Thoracic aorta (tissue), 2 donors: ENCODE measurements at regions not wholly inside any gene's neighbourhood (a gene's known extent, or its start where the extent isn't known, plus 50 kb on each side); places are given as distances from the start of the nearest gene placed in this dataset.
A peak's percentile ranks its signal among the peaks of the same experiment; 100 is the strongest.
"Not testable (repeated sequence)": the region's sequence is repeated elsewhere in the genome, so short reads cannot be mapped to it uniquely, and the experiment has no call there.

Experiments
- ATAC-seq: fragments of 150-250 bp; one replicate; pipeline ENCODE4 v1.8.0; 2017; ENCODE audit warnings: low read depth; ENCODE audit not compliant: insufficient number of reproducible peaks, low FRiP score
- DNase-seq: peaks from one replicate; pipeline ENCODE4 v3.0.0-alpha.2; 2020; ENCODE audit warnings: low spot score
- H3K27ac ChIP-seq, 2 donors: fragments of 200-600 bp; sonication (generic); 1 replicate in 1 of 2; 2 replicates in 1 of 2; pipeline ENCODE4 v1.5.1; 2016; ENCODE audit warnings: mild to moderate bottlenecking in 2 of 2, moderate library complexity in 2 of 2
- H3K27me3 ChIP-seq: fragments of 200-600 bp; sonication (generic); replicated peaks from 2 replicates; pipeline ENCODE4 v1.6.0; 2016; ENCODE audit warnings: mild to moderate bottlenecking; ENCODE audit not compliant: insufficient read depth
- H3K36me3 ChIP-seq: fragments of 200-600 bp; sonication (generic); one replicate; pipeline ENCODE4 v1.5.1; 2016
- H3K4me1 ChIP-seq, 2 donors: fragments of 200-600 bp; sonication (generic); 1 replicate in 1 of 2; 2 replicates in 1 of 2; pipeline versions ENCODE4 v1.5.1 to v1.6.0; 2016; ENCODE audit warnings: low read depth in 2 of 2, mild to moderate bottlenecking in 1 of 2; ENCODE audit not compliant: control insufficient read depth in 1 of 2
- H3K4me3 ChIP-seq: fragments of 200-600 bp; sonication (generic); 2 replicates; pipeline ENCODE4 v1.5.1; 2016; ENCODE audit warnings: mild to moderate bottlenecking
- H3K9me3 ChIP-seq: fragments of 200-600 bp; sonication (generic); 2 replicates; pipeline ENCODE4 v1.5.1; 2016
- TF ChIP-seq, protein P1 (sequence below): fragments of 200-600 bp; sonication (generic); IDR thresholded peaks from one replicate; pipeline ENCODE4 v1.5.1; 2019; ENCODE audit warnings: antibody characterized with exemption

DNA sequence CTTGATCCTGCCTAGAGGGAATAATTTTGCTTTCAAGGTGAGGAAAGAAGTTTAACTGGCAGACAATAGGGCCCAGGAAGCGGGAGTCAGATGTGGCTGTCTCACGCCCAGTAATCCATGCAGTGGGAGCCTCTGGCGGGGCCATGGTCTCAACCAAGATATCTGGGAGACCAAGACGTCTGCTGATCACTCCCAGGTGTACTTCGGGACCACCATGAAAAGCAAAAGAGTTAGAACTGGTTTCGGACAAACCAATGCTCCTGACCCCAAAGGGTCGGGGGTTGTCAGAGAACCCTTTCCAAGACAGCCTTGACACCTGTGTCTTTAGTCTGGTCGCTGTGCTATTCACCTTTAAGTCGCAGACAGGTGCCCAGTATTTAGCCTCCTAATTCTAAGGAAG lies 256.9 kb upstream of the MBL2 start:
- TF ChIP-seq, protein P1, sequence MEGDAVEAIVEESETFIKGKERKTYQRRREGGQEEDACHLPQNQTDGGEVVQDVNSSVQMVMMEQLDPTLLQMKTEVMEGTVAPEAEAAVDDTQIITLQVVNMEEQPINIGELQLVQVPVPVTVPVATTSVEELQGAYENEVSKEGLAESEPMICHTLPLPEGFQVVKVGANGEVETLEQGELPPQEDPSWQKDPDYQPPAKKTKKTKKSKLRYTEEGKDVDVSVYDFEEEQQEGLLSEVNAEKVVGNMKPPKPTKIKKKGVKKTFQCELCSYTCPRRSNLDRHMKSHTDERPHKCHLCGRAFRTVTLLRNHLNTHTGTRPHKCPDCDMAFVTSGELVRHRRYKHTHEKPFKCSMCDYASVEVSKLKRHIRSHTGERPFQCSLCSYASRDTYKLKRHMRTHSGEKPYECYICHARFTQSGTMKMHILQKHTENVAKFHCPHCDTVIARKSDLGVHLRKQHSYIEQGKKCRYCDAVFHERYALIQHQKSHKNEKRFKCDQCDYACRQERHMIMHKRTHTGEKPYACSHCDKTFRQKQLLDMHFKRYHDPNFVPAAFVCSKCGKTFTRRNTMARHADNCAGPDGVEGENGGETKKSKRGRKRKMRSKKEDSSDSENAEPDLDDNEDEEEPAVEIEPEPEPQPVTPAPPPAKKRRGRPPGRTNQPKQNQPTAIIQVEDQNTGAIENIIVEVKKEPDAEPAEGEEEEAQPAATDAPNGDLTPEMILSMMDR, result no peak
- Histone ChIP-seq H3K9me3 (no peaks in the 10 kb centered on the region), H3K4me3 (no peak overlapping the region), H3K27ac (no peak overlapping the region), H3K36me3 (no peaks in the 10 kb centered on the region), H3K27me3 (no peaks in the 10 kb centered on the region), H3K4me1 (no peaks in the 10 kb centered on the region)
- no peak for DNase-seq
- ATAC-seq, result no peak

DNA sequence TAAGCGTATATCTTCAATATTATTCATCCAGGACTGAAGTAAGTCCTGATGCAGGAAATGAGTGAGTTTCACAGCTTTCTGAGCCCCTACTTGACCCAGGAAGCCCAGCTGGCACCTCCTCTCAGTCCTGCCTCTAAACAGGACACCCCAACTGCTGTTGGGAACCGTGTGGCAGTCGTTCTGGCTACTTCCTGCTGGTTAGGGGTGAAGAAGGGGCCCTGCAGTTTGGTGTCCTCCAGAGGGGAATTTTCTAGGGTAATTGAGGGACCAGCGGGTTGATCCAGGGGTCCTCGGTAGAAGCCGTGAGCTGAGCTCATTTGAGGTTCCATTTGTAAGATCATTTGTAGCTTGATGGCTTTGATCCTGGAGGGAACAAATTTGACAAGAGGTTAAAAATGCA lies 253.2 kb upstream of the MBL2 start:
- H3K27ac ChIP-seq, DNase-seq, H3K9me3 ChIP-seq, H3K4me3 ChIP-seq, H3K27me3 ChIP-seq, H3K36me3 ChIP-seq, H3K4me1 ChIP-seq, ATAC-seq: not testable (repeated sequence)

DNA sequence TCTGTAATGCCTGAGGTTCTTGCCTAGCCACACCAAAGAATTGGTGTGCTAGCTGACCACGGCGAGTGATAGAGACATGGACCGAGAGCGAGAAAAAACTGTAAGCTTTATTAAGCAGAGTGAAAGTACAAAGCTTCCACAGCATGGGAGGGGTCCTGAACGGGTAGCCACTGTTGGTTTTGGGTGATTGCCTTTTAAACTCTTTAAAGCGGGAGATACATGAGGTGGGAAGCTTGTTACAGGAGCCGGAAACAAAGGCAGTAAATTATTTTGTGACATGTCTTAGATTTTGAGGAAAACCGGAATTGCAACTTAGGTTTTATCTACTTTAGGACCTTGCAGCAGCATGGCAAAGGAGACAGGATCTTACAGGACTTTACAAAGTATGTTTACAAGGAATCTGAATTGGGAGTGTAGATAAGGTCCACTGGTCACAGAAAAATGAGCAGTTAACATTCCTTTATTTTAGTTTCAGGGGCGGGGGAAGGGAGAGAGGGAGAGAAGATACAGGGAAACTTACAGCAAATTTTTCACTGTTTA lies 252.7 kb upstream of the MBL2 start:
- Histone ChIP-seq H3K4me1 (no peaks in the 10 kb centered on the region), H3K27me3 (no peaks in the 10 kb centered on the region), H3K27ac (no peak overlapping the region), H3K36me3 (no peaks in the 10 kb centered on the region), H3K9me3 (no peaks in the 10 kb centered on the region), H3K4me3 (peak overlapping the region; percentile 51)
- ATAC-seq, result no peak
- TF ChIP-seq, protein P1, result no peak
- no peak for DNase-seq

DNA sequence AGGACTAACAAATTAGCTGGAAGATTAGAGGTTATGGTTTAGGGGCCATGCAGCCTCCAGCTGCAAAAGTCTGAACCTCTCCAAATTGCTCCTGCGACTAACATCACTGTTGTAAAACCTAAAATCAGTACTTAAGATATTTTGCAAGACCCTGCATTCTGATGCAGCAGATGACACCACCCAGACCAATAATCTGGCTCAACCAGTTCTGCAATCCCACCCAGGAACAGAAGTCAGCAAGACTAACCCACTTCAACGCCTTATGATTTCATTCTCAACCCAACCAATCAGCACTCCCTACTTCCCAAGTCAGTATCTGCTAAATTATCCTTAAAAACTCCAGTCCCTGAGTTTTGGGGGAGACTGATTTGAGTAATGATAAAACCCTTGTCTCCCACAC lies 250.8 kb upstream of the MBL2 start:
- ATAC-seq (no peak), DNase-seq (no peak)
- Histone ChIP-seq H3K27me3 (no peaks in the 10 kb centered on the region), H3K27ac (no peak overlapping the region), H3K9me3 (no peaks in the 10 kb centered on the region), H3K4me3 (no peak overlapping the region), H3K36me3 (no peaks in the 10 kb centered on the region), H3K4me1 (no peaks in the 10 kb centered on the region)
- TF ChIP-seq, protein P1, result no peak

DNA sequence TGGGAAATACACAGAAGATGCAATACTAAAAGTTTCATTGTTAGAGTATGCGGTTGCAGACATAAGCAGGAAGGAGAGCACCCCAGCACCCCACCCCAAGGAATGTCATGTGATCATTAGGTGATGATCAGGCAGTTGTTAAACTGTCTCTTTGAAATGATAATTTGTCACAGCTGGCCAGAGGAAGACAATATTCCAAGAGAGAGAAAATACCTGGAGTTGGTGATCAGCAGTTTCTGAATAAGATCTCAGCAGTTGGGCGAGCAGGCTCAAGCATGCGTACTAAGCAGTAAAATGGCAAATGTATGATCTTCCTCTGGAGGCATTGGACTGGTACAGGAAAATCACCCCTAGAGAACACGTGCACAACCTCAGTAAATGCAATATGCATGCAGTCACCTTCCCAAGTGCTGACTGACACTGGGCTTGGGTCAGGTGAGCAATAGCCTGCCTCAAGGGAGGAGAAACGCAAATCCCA lies 250.1 kb upstream of the MBL2 start:
- TF ChIP-seq, protein P1, result no peak
- ATAC-seq (no peak), DNase-seq (no peak)
- Histone ChIP-seq H3K9me3 (no peaks in the 10 kb centered on the region), H3K4me1 (no peaks in the 10 kb centered on the region), H3K27me3 (no peaks in the 10 kb centered on the region), H3K27ac (no peak overlapping the region), H3K4me3 (no peak overlapping the region), H3K36me3 (no peaks in the 10 kb centered on the region)

DNA sequence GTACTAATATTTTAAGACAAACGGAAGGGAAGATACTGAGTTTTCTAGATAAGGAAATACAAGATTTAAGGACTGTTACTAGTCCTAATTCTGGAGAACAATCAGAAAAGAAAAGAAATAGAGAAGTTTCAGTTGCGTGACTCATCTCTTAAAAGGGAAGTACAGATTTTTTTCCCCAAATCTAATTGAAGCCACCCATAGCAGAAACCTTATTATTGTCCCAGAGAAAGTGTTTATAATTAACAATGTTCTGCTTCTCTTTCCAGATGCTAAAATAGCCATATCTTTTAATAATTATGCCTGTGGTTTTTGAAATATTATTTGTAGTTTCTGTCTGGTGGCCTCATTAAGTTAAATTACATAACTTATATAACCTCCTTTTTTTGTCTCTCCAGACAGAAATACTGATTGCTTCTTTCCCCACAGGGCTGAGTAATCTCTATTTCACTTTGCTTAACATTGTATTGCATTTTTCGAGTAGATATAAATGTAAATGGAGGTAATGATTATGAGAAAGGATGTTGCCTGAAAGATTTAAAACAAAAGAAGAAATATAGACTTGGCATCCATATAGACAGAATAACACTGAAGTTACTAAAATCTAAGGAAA lies 240.7 kb upstream of the MBL2 start:
- TF ChIP-seq, protein P1, result no peak
- Histone ChIP-seq H3K4me1 (no peaks in the 10 kb centered on the region), H3K4me3 (no peak overlapping the region), H3K27ac (no peak overlapping the region), H3K27me3 (no peaks in the 10 kb centered on the region), H3K36me3 (no peaks in the 10 kb centered on the region), H3K9me3 (no peaks in the 10 kb centered on the region)
- DNase-seq (no peak), ATAC-seq (no peak)
